NCI-H1694 treated with DMSO at 0.1 percent for 48 hours (cell line): ENCODE measurements at regions not wholly inside any gene's neighbourhood (a gene's known extent, or its start where the extent isn't known, plus 50 kb on each side); places are given as distances from the start of the nearest gene placed in this dataset.

Experiments
- DNase-seq: peaks from one replicate; lab custom pipeline; 2025; lab: John Stamatoyannopoulos, UW

DNA sequence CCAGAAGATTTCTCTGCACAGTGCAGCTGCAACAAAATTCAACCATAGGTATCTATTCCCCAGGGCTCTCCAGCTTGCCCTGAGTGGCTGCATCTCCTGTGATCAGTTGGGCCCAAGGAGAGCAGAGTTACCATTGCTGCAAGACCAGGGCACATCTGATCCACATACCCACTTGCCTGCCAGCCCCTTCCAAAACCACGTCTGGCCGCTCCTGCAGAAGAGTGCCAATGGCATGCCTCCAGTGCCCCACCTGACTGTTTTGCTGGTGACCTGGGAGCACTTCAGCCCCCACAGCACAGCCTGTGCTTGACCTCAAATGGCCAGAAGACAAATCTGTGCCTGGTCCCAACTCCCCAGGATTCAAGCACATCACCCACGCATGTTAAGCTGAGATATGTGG lies 526.1 kb upstream of the GBE1 start:
- DNase-seq: no peak

- no peak for DNase-seq
Measured at GRCh38 chr3:82281205-82281604, 519.8 kb upstream of the GBE1 start.

- DNase-seq: no peak
Measured at GRCh38 chr3:82276992-82277391, 515.5 kb upstream of the GBE1 start.

DNA sequence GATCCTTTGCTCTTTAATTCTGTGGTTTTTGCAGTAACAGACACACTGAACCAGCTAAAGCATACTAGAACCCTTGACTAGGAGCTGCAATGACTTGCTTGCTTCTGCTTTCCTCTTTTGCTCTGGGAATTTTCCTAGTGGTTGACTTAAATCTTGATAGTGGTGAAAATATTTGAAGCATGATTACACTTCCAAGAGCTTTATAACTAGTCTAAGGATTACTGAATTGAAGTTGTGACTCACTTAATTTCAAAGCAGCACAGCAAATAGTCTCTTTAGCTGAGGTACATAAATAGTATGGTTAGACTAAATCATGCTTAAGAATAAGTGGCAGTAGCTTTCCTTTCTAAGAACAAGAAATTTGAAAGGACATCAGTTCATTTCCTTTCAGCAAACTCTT lies 513.5 kb upstream of the GBE1 start:
- DNase-seq: no peak

GRCh38 chr3:82265747-82266146 lies 504.3 kb upstream of the GBE1 start:
- no peak for DNase-seq

- no peak for DNase-seq
Measured at GRCh38 chr3:82262193-82262592, 500.7 kb upstream of the GBE1 start.

- no peak for DNase-seq
Measured at GRCh38 chr3:82261637-82262036, 500.2 kb upstream of the GBE1 start.

DNA sequence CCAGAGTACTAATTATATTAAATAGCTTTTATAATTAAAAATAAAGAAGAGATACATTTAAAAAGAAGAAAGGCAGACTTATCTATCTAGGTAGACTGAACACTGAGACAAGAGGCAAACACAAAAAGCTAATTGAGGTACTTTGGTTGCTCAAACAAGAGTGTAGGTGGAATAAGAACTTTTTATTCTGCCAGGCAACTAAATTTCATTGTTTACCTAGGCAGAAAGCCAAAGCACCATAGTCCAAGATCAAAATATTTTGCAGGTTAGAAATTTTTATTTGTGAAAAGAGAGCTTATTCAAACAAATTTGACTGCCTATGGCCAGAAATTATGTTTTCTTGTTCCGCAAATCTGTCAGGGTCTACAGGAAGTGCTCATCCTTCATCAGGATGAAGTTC lies 499.6 kb upstream of the GBE1 start:
- no peak for DNase-seq

GRCh38 chr3:82259994-82260393 lies 498.5 kb upstream of the GBE1 start:
- no peak for DNase-seq

GRCh38 chr3:82240322-82240721 lies 478.9 kb upstream of the GBE1 start:
- no peak for DNase-seq

GRCh38 chr3:82236257-82236656 lies 474.8 kb upstream of the GBE1 start:
- no peak for DNase-seq

GRCh38 chr3:82229397-82229796 lies 468.0 kb upstream of the GBE1 start:
- no peak for DNase-seq

DNA sequence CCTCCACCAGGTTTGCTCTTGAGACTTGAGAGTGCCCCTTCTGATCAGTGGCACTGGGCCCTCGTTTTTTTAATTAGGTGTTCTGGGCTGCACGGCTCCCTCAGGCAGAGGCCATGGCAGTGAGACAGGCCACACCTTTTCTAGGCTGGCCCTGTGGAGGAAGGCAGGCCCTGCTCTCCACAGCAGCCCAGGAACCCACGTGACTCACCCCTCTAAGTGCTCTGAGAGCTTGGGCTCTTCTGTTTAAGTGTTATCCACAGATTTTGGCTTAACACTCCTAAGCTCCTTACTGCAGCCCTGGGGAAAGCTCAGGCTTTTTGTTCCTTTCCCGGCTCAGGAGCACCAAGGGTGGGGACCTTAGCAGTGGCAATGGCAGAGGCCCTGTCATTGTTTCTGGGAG lies 463.2 kb upstream of the GBE1 start:
- DNase-seq: no peak

- DNase-seq: no peak
Measured at GRCh38 chr3:82222401-82222800, 461.0 kb upstream of the GBE1 start.

- DNase-seq: no peak
Measured at GRCh38 chr3:82217571-82217970, 456.1 kb upstream of the GBE1 start.

DNA sequence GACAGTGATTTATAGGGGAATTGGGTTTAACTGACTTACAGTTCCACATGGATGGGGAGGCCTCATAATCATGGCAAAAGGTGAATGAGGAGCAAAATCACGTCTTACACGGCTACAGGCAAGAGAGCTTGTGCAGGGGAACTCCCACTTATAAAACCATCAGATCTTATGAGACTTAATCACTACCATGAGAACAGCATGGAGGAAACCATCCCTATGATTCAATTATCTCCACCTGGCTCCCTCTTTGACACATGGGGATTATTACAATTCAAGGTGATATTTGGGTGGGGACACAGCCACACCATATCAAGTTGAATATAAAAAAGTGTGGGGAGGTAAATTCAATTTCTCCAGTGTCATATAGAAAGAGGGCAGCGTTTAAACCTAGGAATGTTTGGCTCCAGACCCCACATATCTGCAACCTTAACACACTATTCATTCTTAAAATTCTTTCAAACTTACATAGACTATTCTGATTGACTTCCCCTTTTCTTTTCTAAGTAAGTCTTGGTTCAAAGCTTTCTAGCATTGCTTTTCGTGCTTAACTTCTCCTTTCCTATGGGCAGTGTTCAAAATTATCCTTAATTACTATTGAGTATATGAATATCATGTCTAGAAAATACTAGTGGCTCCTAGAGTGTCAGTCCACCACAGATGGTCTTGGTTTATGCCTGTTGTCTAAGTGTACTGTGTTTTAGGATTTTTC lies 446.7 kb upstream of the GBE1 start:
- DNase-seq: no peak

GRCh38 chr3:82202269-82202668 lies 440.8 kb upstream of the GBE1 start:
- DNase-seq: no peak

GRCh38 chr3:82201316-82201715 lies 439.9 kb upstream of the GBE1 start:
- no peak for DNase-seq

GRCh38 chr3:82198009-82198408 lies 436.6 kb upstream of the GBE1 start:
- DNase-seq: no peak

- DNase-seq: no peak
Measured at GRCh38 chr3:82196645-82197044, 435.2 kb upstream of the GBE1 start.

DNA sequence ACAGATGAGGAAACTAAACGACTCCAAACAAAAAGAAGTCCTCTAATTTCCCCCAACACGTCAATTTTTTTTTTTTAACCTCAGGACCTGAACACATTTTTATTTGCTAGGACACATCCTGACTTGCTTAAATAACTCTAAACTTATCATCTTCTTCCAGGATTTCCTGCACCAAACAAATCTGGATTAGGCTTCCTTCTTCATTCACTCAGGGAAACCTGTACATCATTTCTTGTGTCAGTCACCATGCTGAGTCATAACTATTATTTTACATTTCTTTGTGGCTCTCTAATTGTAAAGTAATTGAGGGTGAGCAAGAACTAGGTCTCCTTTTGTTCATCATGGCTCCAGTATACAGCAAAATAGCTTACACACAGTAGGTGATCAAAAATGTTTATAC lies 433.4 kb upstream of the GBE1 start:
- no peak for DNase-seq

GRCh38 chr3:82186017-82186416 lies 424.6 kb upstream of the GBE1 start:
- no peak for DNase-seq

DNA sequence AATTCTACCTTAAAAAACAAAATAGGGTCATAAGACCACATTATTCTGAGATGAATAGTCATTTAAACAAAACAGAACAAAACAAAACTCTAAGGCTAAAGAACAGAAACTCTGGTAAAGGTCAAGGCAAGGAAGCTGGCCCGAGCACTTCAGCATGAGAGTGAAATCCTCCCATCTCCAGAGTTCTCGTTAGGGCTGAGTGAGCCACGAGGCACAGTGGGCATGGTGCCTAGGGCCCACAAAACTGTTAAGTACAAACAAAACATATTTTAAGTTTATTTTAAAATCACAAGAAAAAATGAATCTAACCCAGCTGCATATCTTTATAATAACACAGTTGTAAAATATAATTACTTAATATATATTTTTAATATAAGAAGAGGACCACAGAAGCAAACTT lies 417.8 kb upstream of the GBE1 start:
- DNase-seq: no peak

- DNase-seq: no peak
Measured at GRCh38 chr3:82178291-82178690, 416.8 kb upstream of the GBE1 start.

DNA sequence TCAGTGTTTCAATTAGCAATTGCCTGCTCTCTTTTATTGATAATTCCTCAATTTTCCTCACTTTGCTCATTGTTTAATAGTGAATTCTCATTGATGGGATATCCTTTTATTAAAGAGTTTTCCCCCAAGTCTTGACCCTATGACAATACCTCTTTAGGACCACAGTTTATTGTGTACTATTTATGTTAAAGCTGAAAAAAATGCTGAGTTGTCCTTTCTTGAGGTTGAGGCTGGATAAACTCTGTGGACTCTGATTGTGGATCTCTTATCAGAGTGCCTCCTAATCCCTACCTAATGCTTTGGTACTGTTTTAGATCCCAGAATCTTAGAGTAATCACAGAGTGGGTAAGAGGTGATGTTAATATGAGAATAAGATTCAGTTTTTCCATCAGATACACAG lies 416.3 kb upstream of the GBE1 start:
- no peak for DNase-seq
